Endothelial cell of umbilical vein (primary cell): ENCODE measurements at regions not wholly inside any gene's neighbourhood (a gene's known extent, or its start where the extent isn't known, plus 50 kb on each side); places are given as distances from the start of the nearest gene placed in this dataset.

Experiments used
- BruUV-seq: library from RNA; stranded (reverse); fragments of 400-500 nt; replicated peaks from 2 replicates; lab custom pipeline; 2021; lab: Mats Ljungman, UMichigan
- CTCF ChIA-PET: fragments of 300-600, 350-600 bp; sonication (Branson Sonifier 250); formaldehyde crosslinking; loops from one replicate; lab custom pipeline; 2021; ENCODE audit warnings: antibody characterized with exemption, inconsistent platforms; lab: Charles Lee
- POLR2A ChIA-PET: fragments of 300-600, 350-600 bp; sonication (Branson Sonifier 250); formaldehyde crosslinking; loops from one replicate; lab custom pipeline; 2021; ENCODE audit warnings: antibody characterized with exemption, inconsistent platforms; lab: Charles Lee
- DNase-seq: peaks from one replicate; pipeline ENCODE4 v3.0.0-alpha.2; 2011; ENCODE audit warnings: low read depth, low spot score
- FAIRE-seq: peaks from 2 replicates; lab custom pipeline; 2011; peaks lifted over from hg19 to GRCh38; lab: Jason Lieb, UNC
- H2AFZ ChIP-seq: 2 replicates; pipeline ENCODE4 v1.6.0; 2012; ENCODE audit warnings: low read depth, low read length, control low read depth, inconsistent platforms
- H3K27ac ChIP-seq: 2 replicates; pipeline ENCODE4 v1.5.1; 2011; ENCODE audit warnings: low read depth, mild to moderate bottlenecking, control low read depth, low read length, moderate library complexity; ENCODE audit not compliant: insufficient read depth
- H3K27me3 ChIP-seq, 2 experiments: 2 replicates each; pipeline versions ENCODE4 v1.6.0 to v1.6.1; 2011; ENCODE audit warnings: low read length in 2 of 2, mixed read lengths in 1 of 2; ENCODE audit not compliant: control insufficient read depth in 2 of 2, insufficient read depth in 2 of 2
- H3K36me3 ChIP-seq, 2 experiments: 2 replicates in 1 of 2; 3 replicates in 1 of 2; pipeline ENCODE4 v1.5.1; 2011; ENCODE audit warnings: low read length in 2 of 2, mild to moderate bottlenecking in 1 of 2, moderate library complexity in 1 of 2; ENCODE audit not compliant: control insufficient read depth in 2 of 2, insufficient read depth in 2 of 2; ENCODE audit errors: extremely low read depth in 1 of 2
- H3K4me1 ChIP-seq: 3 replicates; pipeline ENCODE4 v1.5.1; 2011; ENCODE audit warnings: mild to moderate bottlenecking, low read length; ENCODE audit not compliant: control insufficient read depth, insufficient read depth; ENCODE audit errors: extremely low read depth
- H3K4me2 ChIP-seq: 2 replicates; pipeline ENCODE4 v1.6.1; 2011; ENCODE audit warnings: low read length, control low read depth, mixed read lengths; ENCODE audit not compliant: insufficient read depth
- H3K4me3 ChIP-seq, 3 experiments: fragments of 200-600 bp in 1 of 3; sonication (generic), shearing (Covaris generic) in 1 of 3; replicated peaks in 1 of 3; 2 replicates each; pipeline ENCODE4 v1.5.1; 2011 to 2016; ENCODE audit warnings: control low read depth in 3 of 3, low read length in 3 of 3, mild to moderate bottlenecking in 2 of 3, inconsistent platforms in 1 of 3, low read depth in 1 of 3, moderate library complexity in 1 of 3; ENCODE audit not compliant: insufficient read depth in 1 of 3
- H3K79me2 ChIP-seq: 2 replicates; pipeline ENCODE4 v1.6.0; 2012; ENCODE audit warnings: low read length, inconsistent platforms; ENCODE audit not compliant: control insufficient read depth, insufficient read depth
- H3K9ac ChIP-seq: replicated peaks from 2 replicates; pipeline ENCODE3; 2011; ENCODE audit warnings: low read length, control low read depth; ENCODE audit not compliant: insufficient read depth; ENCODE audit errors: extremely low read depth
- H3K9me1 ChIP-seq: replicated peaks from 3 replicates; pipeline ENCODE4 v1.6.0; 2011; ENCODE audit warnings: mild to moderate bottlenecking, low read length; ENCODE audit not compliant: control insufficient read depth, insufficient read depth; ENCODE audit errors: extremely low read depth
- H3K9me3 ChIP-seq: replicated peaks from 2 replicates; pipeline ENCODE4 v1.5.1; 2012; ENCODE audit warnings: low read length, inconsistent platforms; ENCODE audit not compliant: control insufficient read depth, insufficient read depth
- H4K20me1 ChIP-seq: replicated peaks from 2 replicates; pipeline ENCODE3; 2011; ENCODE audit warnings: mild to moderate bottlenecking, low read length; ENCODE audit not compliant: control insufficient read depth, insufficient read depth; ENCODE audit errors: extremely low read depth
- CTCF ChIP-seq, 2 donors: IDR thresholded peaks; 1 replicate in 1 of 2; 2 replicates in 1 of 2; pipeline ENCODE4 v1.5.1; 2011; ENCODE audit warnings: low read length in 2 of 2, mild to moderate bottlenecking in 2 of 2, moderate library complexity in 2 of 2, control low read depth in 1 of 2, inconsistent platforms in 1 of 2, low read depth in 1 of 2; ENCODE audit not compliant: insufficient read depth in 1 of 2; ENCODE audit errors: extremely low read depth in 1 of 2
- EZH2 ChIP-seq: IDR thresholded peaks from 2 replicates; pipeline ENCODE4 v1.6.1; 2012; ENCODE audit warnings: borderline replicate concordance, low read depth, mild to moderate bottlenecking, moderate library complexity, low read length, inconsistent platforms; ENCODE audit not compliant: severe bottlenecking
- FOS ChIP-seq: IDR thresholded peaks from 2 replicates; pipeline ENCODE4 v1.6.1; 2011; ENCODE audit warnings: mild to moderate bottlenecking, low read length, moderate library complexity, borderline replicate concordance; ENCODE audit not compliant: insufficient read depth
- GATA2 ChIP-seq: IDR thresholded peaks from 2 replicates; pipeline ENCODE4 v1.7.0; 2011; ENCODE audit warnings: low read depth, mild to moderate bottlenecking, moderate library complexity, mixed read lengths, low read length; ENCODE audit not compliant: insufficient read length, insufficient read depth
- JUN ChIP-seq: IDR thresholded peaks from 2 replicates; pipeline ENCODE4 v1.6.1; 2011; ENCODE audit warnings: borderline replicate concordance, low read depth; ENCODE audit not compliant: insufficient read length, insufficient read depth
- MAX ChIP-seq: IDR thresholded peaks from 2 replicates; pipeline ENCODE4 v1.6.1; 2011; ENCODE audit not compliant: insufficient read depth, insufficient read length
- MYC ChIP-seq: IDR thresholded peaks from one replicate; pipeline ENCODE4 v1.6.1; 2011; ENCODE audit warnings: mild to moderate bottlenecking, low read depth, low read length
- POLR2A ChIP-seq: IDR thresholded peaks from 2 replicates; pipeline ENCODE4 v1.6.1; 2012; ENCODE audit warnings: low read depth, mild to moderate bottlenecking, control low read depth, low read length
- POLR2AphosphoS5 ChIP-seq: IDR thresholded peaks from 2 replicates; pipeline ENCODE4 v1.6.1; 2012; ENCODE audit warnings: low read depth, mild to moderate bottlenecking, control low read depth, low read length, moderate library complexity; ENCODE audit not compliant: insufficient read depth
- dilution Hi-C: fragments of 300-500 bp; cut with MboI; formaldehyde crosslinking; loops from one replicate; pipeline ENCODE4 v1.15.0; 2019; ENCODE audit warnings: low sequenced_read_pairs; ENCODE audit not compliant: extremely low pct_ligation_motif_present
- intact Hi-C: fragments of 100-400 bp; cut with micrococcal nuclease; formaldehyde crosslinking; loops from one replicate; pipeline ENCODE4 v1.10.0; 2022

GRCh38 chr9:135385793-135386192 lies 93.8 kb upstream of the PPP1R26 start:
- FAIRE-seq (no peak), DNase-seq (no peak)
- no peak overlapping the region for H3K9ac ChIP-seq
- dilution Hi-C loops, result no loop called here
- no peaks in the 10 kb centered on the region for H3K27me3 ChIP-seq
- CTCF ChIA-PET, result no interaction called here
- no peaks in the 10 kb centered on the region for H3K36me3 ChIP-seq
- H3K79me2 ChIP-seq, result no peaks in the 10 kb centered on the region
- H3K9me1 ChIP-seq, result no peaks in the 10 kb centered on the region
- H3K4me1 ChIP-seq, result no peaks in the 10 kb centered on the region
- H2AFZ ChIP-seq, result no peak overlapping the region
- H4K20me1 ChIP-seq, result no peaks in the 10 kb centered on the region
- intact Hi-C loops, result no loop called here
- no peak overlapping the region for H3K4me2 ChIP-seq
- POLR2A ChIA-PET, result no interaction called here
- TF ChIP-seq CTCF (IDR thresholded peaks at IDR 0.05; ENCODE audit: extremely low read depth in 1 of 2, insufficient read depth in 1 of 2, low read depth in 1 of 2, low read length in 2 of 2), result no peak
- no peak for TF ChIP-seq JUN
- no peak for TF ChIP-seq MYC
- no peak for TF ChIP-seq MAX
- no peak for TF ChIP-seq EZH2
- no peak for TF ChIP-seq GATA2
- TF ChIP-seq POLR2AphosphoS5, result no peak
- no peak for TF ChIP-seq FOS
- TF ChIP-seq POLR2A, result no peak
- no peak overlapping the region for H3K4me3 ChIP-seq
- no peak overlapping the region for H3K27ac ChIP-seq
- BruUV-seq, result no TSS peak
- no peaks in the 10 kb centered on the region for H3K9me3 ChIP-seq
